Adrenal gland (tissue), 9 donors: ENCODE measurements at regions not wholly inside any gene's neighbourhood (a gene's known extent, or its start where the extent isn't known, plus 50 kb on each side); places are given as distances from the start of the nearest gene placed in this dataset.
"Not testable (repeated sequence)": the region's sequence is repeated elsewhere in the genome, so short reads cannot be mapped to it uniquely, and the experiment has no call there.

Experiments used
- DNase-seq, 7 donors: peaks; one replicate each; pipeline ENCODE4 v3.0.0-alpha.2; 2019 to 2020
- H3K27ac ChIP-seq, 5 donors: fragments of 200-600 bp; sonication (generic) in 4 of 5; 1 replicate in 3 of 5; 2 replicates in 2 of 5; pipeline versions ENCODE4 v1.5.1 to v1.8.0; 2016 to 2020; ENCODE audit warnings: mild to moderate bottlenecking in 1 of 5
- H3K27me3 ChIP-seq: fragments of 200-600 bp; 2 replicates; pipeline ENCODE4 v1.8.0; 2021
- H3K36me3 ChIP-seq, 2 donors: fragments of 200-600 bp; replicated peaks in 1 of 2; 1 replicate in 1 of 2; 2 replicates in 1 of 2; pipeline versions ENCODE4 v1.5.1 to v1.8.0; 2018 to 2022
- H3K4me1 ChIP-seq, 2 donors: fragments of 200-600 bp; replicated peaks in 1 of 2; 1 replicate in 1 of 2; 2 replicates in 1 of 2; pipeline versions ENCODE4 v1.5.1 to v1.8.0; 2018 to 2021
- H3K4me3 ChIP-seq, 4 donors: fragments of 200-600 bp; sonication (generic) in 3 of 4; one replicate each; pipeline ENCODE4 v1.5.1; 2016 to 2018
- H3K9me3 ChIP-seq, 3 donors: fragments of 200-600 bp; sonication (generic) in 1 of 3; replicated peaks in 1 of 3; 1 replicate in 2 of 3; 2 replicates in 1 of 3; pipeline versions ENCODE4 v1.5.1 to v1.8.0; 2016 to 2021
- POLR2A ChIP-seq, 2 donors: fragments of 450-650 bp; IDR thresholded peaks; one replicate each; pipeline ENCODE4 v1.6.1; 2017; ENCODE audit warnings: antibody characterized with exemption in 2 of 2, mild to moderate bottlenecking in 2 of 2, moderate library complexity in 1 of 2
- WGBS, 4 donors: extraction: QIAGEN DNeasy Blood & Tissue Kit in 2 of 4; methylation state at CpG; one replicate each; pipeline versions ENCODE4 v1.1.5 to v1.1.7; 2013 to 2017; 5-methylcytosine and 5-hydroxymethylcytosine counted together
- intact Hi-C, 2 donors: fragments of 100-400 bp; cut with DNase I; formaldehyde crosslinking; loops; one replicate each; pipeline versions ENCODE4 v1.14.1 to v1.15.0; 2022 to 2023
- TF ChIP-seq, protein P1 (sequence below), 6 experiments: fragments of 450-650 bp in 4 of 6; fragments of 200-600 bp in 2 of 6; sonication (generic) in 1 of 6; IDR thresholded peaks; 1 replicate in 5 of 6; 2 replicates in 1 of 6; pipeline versions ENCODE4 v1.5.1 to v1.8.0; 2016 to 2021; ENCODE audit warnings: antibody characterized with exemption in 6 of 6, mild to moderate bottlenecking in 2 of 6, moderate library complexity in 1 of 6
- donor health status: healthy with polysubstance abuse.
- donor health status: Bipolar disorder and iron deficiency.
- donor health status: DM: yes; HTN: yes; CAD: no.
- donor health status: DM: no; HTN: no; CAD: no.
- donor health status: DM: no; HTN: no; CAD: no.

DNA sequence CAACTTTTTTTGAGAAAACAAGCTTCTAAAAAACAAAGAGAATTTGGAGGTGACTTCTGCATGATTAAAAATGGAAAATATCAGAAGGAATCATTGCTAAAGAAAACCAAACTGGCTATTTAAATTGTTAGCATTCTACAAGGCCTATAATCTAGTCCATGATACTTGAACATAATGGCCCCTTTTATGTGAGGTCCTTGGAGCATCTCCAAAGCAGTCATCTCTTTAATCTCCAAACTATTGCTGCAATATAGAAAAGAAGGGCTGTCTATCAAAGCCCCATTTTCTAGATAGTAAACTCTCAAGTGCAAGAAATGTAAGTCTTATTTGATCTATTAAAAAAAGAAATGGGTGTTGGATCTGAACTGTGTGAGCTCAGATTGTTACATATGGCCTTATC is 615.1 kb downstream of the CENPC start:
- Histone ChIP-seq H3K27ac (no peak overlapping the region), H3K4me1 (no peaks in the 10 kb centered on the region), H3K4me3 (no peak overlapping the region), H3K36me3 (no peaks in the 10 kb centered on the region), H3K9me3 (no peaks in the 10 kb centered on the region), H3K27me3 (no peaks in the 10 kb centered on the region)
- TF ChIP-seq POLR2A (IDR thresholded peaks at IDR 0.05), result no peak
- TF ChIP-seq, protein P1, sequence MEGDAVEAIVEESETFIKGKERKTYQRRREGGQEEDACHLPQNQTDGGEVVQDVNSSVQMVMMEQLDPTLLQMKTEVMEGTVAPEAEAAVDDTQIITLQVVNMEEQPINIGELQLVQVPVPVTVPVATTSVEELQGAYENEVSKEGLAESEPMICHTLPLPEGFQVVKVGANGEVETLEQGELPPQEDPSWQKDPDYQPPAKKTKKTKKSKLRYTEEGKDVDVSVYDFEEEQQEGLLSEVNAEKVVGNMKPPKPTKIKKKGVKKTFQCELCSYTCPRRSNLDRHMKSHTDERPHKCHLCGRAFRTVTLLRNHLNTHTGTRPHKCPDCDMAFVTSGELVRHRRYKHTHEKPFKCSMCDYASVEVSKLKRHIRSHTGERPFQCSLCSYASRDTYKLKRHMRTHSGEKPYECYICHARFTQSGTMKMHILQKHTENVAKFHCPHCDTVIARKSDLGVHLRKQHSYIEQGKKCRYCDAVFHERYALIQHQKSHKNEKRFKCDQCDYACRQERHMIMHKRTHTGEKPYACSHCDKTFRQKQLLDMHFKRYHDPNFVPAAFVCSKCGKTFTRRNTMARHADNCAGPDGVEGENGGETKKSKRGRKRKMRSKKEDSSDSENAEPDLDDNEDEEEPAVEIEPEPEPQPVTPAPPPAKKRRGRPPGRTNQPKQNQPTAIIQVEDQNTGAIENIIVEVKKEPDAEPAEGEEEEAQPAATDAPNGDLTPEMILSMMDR (IDR thresholded peaks at IDR 0.05), result no peak
- DNase-seq, result no peak
- intact Hi-C loops, result no loop called here

DNA sequence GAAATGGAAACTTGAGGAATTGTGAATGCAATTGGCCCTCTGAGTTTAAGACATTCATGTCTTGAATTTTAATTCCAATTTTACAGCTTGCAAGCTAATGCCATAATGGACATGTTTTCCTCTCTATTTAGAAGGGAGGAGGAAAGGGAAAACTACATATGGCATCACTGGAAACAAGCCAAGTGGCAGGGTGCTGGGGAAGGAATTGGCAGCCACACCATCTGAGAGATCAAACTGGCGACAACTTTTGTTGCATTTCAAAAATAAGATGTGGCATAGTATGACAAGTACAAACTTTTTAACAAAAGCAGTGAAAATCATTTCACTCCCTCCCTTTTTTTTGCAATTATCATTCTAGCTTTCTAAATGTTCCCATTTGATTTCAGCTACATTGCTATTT is 615.6 kb downstream of the CENPC start:
- Histone ChIP-seq H3K9me3 (no peaks in the 10 kb centered on the region), H3K27me3 (no peaks in the 10 kb centered on the region), H3K27ac (no peak overlapping the region), H3K36me3 (no peaks in the 10 kb centered on the region), H3K4me1 (no peaks in the 10 kb centered on the region), H3K4me3 (no peak overlapping the region)
- no peak for DNase-seq
- TF ChIP-seq, protein P1 (IDR thresholded peaks at IDR 0.05), result no peak
- no peak for TF ChIP-seq POLR2A (IDR thresholded peaks at IDR 0.05)
- WGBS, 4 donors, result 78 to 91% (median 79%) methylated on average over 1 of the region's 1 CpG
- intact Hi-C loops, result no loop called here

DNA sequence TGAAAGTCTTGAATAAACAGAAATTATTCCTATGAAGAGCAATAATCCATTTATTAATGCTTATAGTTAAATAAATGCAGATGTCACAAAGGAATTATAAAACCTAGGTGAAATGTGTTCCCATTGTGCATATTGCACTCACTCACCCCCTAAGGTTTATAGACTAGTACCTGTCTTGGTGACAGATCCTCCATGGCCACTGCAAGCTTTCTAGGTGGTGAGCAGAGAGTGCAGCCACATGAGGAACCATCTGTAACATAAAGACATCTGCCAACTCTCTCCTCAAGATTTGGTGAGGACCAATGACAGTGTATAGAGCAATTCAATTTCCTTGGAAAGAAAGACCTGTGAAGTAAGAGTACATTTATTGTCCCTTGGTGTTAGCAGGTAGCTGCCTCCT is 616.4 kb downstream of the CENPC start:
- DNase-seq, H3K27me3 ChIP-seq, H3K9me3 ChIP-seq, H3K36me3 ChIP-seq, H3K4me3 ChIP-seq, intact Hi-C loops, H3K27ac ChIP-seq, H3K4me1 ChIP-seq: not testable (repeated sequence)

DNA sequence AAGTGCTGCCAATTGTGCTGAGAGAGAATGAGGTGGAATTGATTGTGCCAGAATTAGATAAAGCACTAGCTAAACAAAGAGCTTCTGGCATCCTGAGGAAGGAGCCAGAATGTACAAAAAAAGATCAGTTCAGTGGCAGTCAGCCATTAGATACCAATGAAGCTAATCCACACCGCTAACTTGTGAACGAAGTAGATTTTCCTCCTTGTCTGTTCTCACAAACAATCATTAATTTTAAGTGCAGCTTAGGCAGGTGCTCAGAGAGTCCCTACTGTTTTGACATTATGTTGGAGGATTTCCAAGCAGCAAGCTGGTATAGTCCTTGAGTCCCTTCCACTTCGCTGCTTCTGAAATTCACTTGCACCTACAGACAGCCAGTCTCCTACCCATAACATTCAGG is 617.4 kb downstream of the CENPC start:
- Histone ChIP-seq H3K27me3 (no peaks in the 10 kb centered on the region), H3K27ac (no peak overlapping the region), H3K36me3 (no peaks in the 10 kb centered on the region), H3K9me3 (no peaks in the 10 kb centered on the region), H3K4me3 (no peak overlapping the region), H3K4me1 (no peaks in the 10 kb centered on the region)
- WGBS, 4 donors, result 43 to 58% (median 50%) methylated on average over 3 of the region's 3 CpGs
- DNase-seq, result no peak
- TF ChIP-seq, protein P1 (IDR thresholded peaks at IDR 0.05), result no peak
- TF ChIP-seq POLR2A (IDR thresholded peaks at IDR 0.05), result no peak
- intact Hi-C loops, result no loop called here

DNA sequence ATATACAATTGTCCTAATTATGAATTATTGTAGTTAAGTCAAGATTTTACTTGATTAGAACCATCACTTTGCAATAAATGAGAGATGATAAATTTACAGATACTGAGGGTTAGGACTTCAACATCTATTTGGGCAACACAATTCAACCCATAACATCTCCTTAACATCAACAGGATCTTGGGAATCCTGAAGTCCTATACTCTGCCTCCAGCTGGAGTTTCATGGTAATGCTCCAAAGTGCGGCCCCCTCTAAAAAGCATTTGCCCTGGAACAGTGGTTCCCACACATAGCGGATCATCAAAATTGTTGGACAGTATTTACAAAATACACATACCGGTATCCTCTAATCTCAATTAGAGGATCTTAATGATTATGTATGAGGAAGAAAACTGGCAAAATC is 618.6 kb downstream of the CENPC start:
- Histone ChIP-seq H3K36me3 (no peaks in the 10 kb centered on the region), H3K9me3 (no peaks in the 10 kb centered on the region), H3K4me3 (no peak overlapping the region), H3K27ac (no peak overlapping the region), H3K27me3 (no peaks in the 10 kb centered on the region), H3K4me1 (no peaks in the 10 kb centered on the region)
- DNase-seq, result no peak
- WGBS, 4 donors, result 87 to 94% (median 93%) methylated on average over 3 of the region's 3 CpGs
- TF ChIP-seq, protein P1 (IDR thresholded peaks at IDR 0.05), result no peak
- no peak for TF ChIP-seq POLR2A (IDR thresholded peaks at IDR 0.05)
- intact Hi-C loops, result no loop called here
